ENCODE measurements at regions not wholly inside any gene's neighbourhood (a gene's known extent, or its start where the extent isn't known, plus 50 kb on each side); places are given as distances from the start of the nearest gene placed in this dataset.
"Not testable (repeated sequence)": the region's sequence is repeated elsewhere in the genome, so short reads cannot be mapped to it uniquely, and the experiment has no call there.

GRCh38 chr5:176035201-176035530 lies 67.1 kb upstream of the THOC3 start:
- TF ChIP-seq ZNF639 (CRISPR knock-in tag; conservative IDR thresholded peaks at IDR 0.05); SIN3A (IDR thresholded peaks at IDR 0.05; ENCODE audit: borderline replicate concordance, low read depth, low read length); MAFK (conservative IDR thresholded peaks at IDR 0.05 in 1 of 2, IDR thresholded peaks at IDR 0.05 in 1 of 2; ENCODE audit: low read length in 2 of 2): not testable (repeated sequence)

Data from HepG2 (cell line).